Tibial artery (tissue), 4 donors: ENCODE measurements at regions not wholly inside any gene's neighbourhood (a gene's known extent, or its start where the extent isn't known, plus 50 kb on each side); places are given as distances from the start of the nearest gene placed in this dataset.

Experiments used
- DNase-seq, 2 donors: peaks; one replicate each; pipeline ENCODE4 v3.0.0-alpha.2; 2019
- H3K27ac ChIP-seq, 2 donors: fragments of 200-600 bp; sonication (generic) in 1 of 2; 1 replicate in 1 of 2; 2 replicates in 1 of 2; pipeline ENCODE4 v1.5.1; 2018 to 2019; ENCODE audit warnings: mild to moderate bottlenecking in 1 of 2
- H3K27me3 ChIP-seq, 2 donors: fragments of 200-600 bp; sonication (generic) in 1 of 2; one replicate each; pipeline versions ENCODE4 v1.5.1 to v1.6.0; 2016 to 2019
- H3K36me3 ChIP-seq, 3 donors: fragments of 200-600 bp; sonication (generic) in 2 of 3; one replicate each; pipeline ENCODE4 v1.5.1; 2016 to 2019; ENCODE audit warnings: mild to moderate bottlenecking in 2 of 3
- H3K4me1 ChIP-seq, 4 donors: fragments of 200-600 bp; sonication (generic) in 2 of 4; 1 replicate in 3 of 4; 2 replicates in 1 of 4; pipeline ENCODE4 v1.5.1; 2016 to 2019
- H3K4me3 ChIP-seq, 2 donors: fragments of 200-600 bp; sonication (generic) in 1 of 2; 1 replicate in 1 of 2; 2 replicates in 1 of 2; pipeline ENCODE4 v1.5.1; 2018 to 2019; ENCODE audit warnings: mild to moderate bottlenecking in 2 of 2
- H3K9me3 ChIP-seq, 3 donors: fragments of 200-600 bp; sonication (generic) in 1 of 3; one replicate each; pipeline ENCODE4 v1.5.1; 2016 to 2019
- CTCF ChIP-seq, 2 experiments: fragments of 200-600 bp in 1 of 2; fragments of 450-650 bp in 1 of 2; IDR thresholded peaks; one replicate each; pipeline ENCODE4 v1.5.1; 2017 to 2019; ENCODE audit warnings: antibody characterized with exemption in 2 of 2, mild to moderate bottlenecking in 1 of 2, moderate library complexity in 1 of 2
- intact Hi-C: fragments of 100-400 bp; cut with DNase I; formaldehyde crosslinking; loops from one replicate; pipeline ENCODE4 v1.15.0; 2023; ENCODE audit warnings: low total_unique reads

GRCh38 chr2:103355287-103355686 is 593.5 kb downstream of the TMEM182 start:
- no peak overlapping the region for H3K27ac ChIP-seq

GRCh38 chr2:103361712-103362111 is 599.9 kb downstream of the TMEM182 start:
- Histone ChIP-seq H3K4me3 (no peak overlapping the region), H3K27me3 (no peaks in the 10 kb centered on the region), H3K36me3 (no peaks in the 10 kb centered on the region), H3K9me3 (no peaks in the 10 kb centered on the region), H3K27ac (no peak overlapping the region), H3K4me1 (no peaks in the 10 kb centered on the region)
- no peak for DNase-seq
- TF ChIP-seq CTCF (IDR thresholded peaks at IDR 0.05): no peak
- intact Hi-C loops: no loop called here

More at GRCh38 chr2:103355287-103355686, 593.5 kb downstream of the TMEM182 start:
- Histone ChIP-seq H3K4me3 (no peak overlapping the region), H3K27me3 (no peaks in the 10 kb centered on the region), H3K9me3 (no peaks in the 10 kb centered on the region), H3K4me1 (no peaks in the 10 kb centered on the region), H3K36me3 (no peaks in the 10 kb centered on the region)
- DNase-seq: no peak
- intact Hi-C loops: no loop called here
- no peak for TF ChIP-seq CTCF (IDR thresholded peaks at IDR 0.05)

- no peak for DNase-seq
- H3K4me3 ChIP-seq: no peak overlapping the region
- no peaks in the 10 kb centered on the region for H3K36me3 ChIP-seq
- no peaks in the 10 kb centered on the region for H3K9me3 ChIP-seq
- no peak overlapping the region for H3K27ac ChIP-seq
- intact Hi-C loops: no loop called here
- no peak for TF ChIP-seq CTCF (IDR thresholded peaks at IDR 0.05)
- H3K4me1 ChIP-seq: no peaks in the 10 kb centered on the region
- no peaks in the 10 kb centered on the region for H3K27me3 ChIP-seq
These were observed 601.8 kb downstream of the TMEM182 start for GRCh38 chr2:103363639-103364038.

- no peak for TF ChIP-seq CTCF (IDR thresholded peaks at IDR 0.05)
- intact Hi-C loops: no loop called here
- Histone ChIP-seq H3K36me3 (no peaks in the 10 kb centered on the region), H3K27ac (no peak overlapping the region), H3K9me3 (no peaks in the 10 kb centered on the region), H3K27me3 (no peaks in the 10 kb centered on the region), H3K4me1 (no peaks in the 10 kb centered on the region), H3K4me3 (no peak overlapping the region)
- no peak for DNase-seq
These were observed 602.3 kb downstream of the TMEM182 start for GRCh38 chr2:103364177-103364576.

GRCh38 chr2:103365071-103365470 is 603.2 kb downstream of the TMEM182 start:
- intact Hi-C loops: no loop called here
- no peaks in the 10 kb centered on the region for H3K36me3 ChIP-seq
- no peak for DNase-seq
- no peaks in the 10 kb centered on the region for H3K4me1 ChIP-seq
- TF ChIP-seq CTCF (IDR thresholded peaks at IDR 0.05): no peak
- no peaks in the 10 kb centered on the region for H3K9me3 ChIP-seq
- H3K27ac ChIP-seq: no peak overlapping the region
- no peak overlapping the region for H3K4me3 ChIP-seq
- no peaks in the 10 kb centered on the region for H3K27me3 ChIP-seq

- no peak overlapping the region for H3K27ac ChIP-seq
- DNase-seq: no peak
- no peaks in the 10 kb centered on the region for H3K9me3 ChIP-seq
- TF ChIP-seq CTCF (IDR thresholded peaks at IDR 0.05): no peak
- no peaks in the 10 kb centered on the region for H3K27me3 ChIP-seq
- intact Hi-C loops: no loop called here
- no peak overlapping the region for H3K4me3 ChIP-seq
- H3K4me1 ChIP-seq: no peaks in the 10 kb centered on the region
- H3K36me3 ChIP-seq: no peaks in the 10 kb centered on the region
These were observed 606.0 kb downstream of the TMEM182 start for GRCh38 chr2:103367877-103368276.
